GM21526 (cell line): ENCODE measurements at regions not wholly inside any gene's neighbourhood (a gene's known extent, or its start where the extent isn't known, plus 50 kb on each side); places are given as distances from the start of the nearest gene placed in this dataset.

Experiments
- ATAC-seq: cut with Tn5 transposase; IDR thresholded peaks from one replicate; pipeline ENCODE4 v1.9.1; 2021; ENCODE audit warnings: moderate library complexity; ENCODE audit not compliant: unreplicated experiment, low FRiP score

DNA sequence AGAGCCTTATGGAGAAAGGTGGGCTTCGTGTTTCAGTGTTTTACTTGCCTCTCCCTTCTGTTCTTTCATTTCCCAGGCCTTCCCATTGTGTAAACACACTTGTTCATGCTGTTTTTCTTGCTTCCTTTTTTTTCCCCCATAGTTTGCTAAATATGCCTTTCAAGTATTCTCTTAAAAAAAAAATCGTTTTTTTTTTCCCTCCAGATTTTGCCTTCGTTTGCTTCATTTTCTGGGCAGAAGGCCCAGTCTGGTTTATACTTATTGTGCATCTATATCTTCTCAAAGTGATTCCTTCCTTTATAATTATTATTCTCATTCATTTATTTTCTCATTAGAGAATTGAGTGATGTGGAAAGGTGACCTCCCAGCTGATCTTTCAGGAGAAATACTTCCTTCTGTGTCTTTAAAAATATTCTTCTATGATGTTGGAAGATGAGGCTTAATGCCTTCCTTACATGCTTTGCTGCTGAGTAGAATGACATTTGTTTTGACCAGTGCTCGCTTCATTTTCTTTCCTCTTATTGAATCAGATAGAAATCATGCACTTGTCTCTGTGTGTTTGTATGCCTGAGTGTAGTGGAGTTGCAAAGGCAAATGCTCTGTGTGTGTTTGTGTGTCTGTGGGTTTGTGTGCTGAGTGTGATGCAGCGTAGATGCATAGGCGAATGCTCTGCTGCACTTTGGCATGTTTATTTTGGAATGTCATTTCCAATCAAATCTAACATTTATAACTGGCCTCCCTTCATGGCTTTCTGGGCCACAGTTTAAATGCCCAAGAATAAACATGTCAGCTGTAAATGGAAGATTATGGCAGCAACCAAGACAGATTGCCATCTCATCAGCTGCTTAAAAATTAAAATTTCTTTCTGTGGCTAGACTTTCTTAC, 591.4 kb downstream of the FGF9 start:
- no peak for ATAC-seq

DNA sequence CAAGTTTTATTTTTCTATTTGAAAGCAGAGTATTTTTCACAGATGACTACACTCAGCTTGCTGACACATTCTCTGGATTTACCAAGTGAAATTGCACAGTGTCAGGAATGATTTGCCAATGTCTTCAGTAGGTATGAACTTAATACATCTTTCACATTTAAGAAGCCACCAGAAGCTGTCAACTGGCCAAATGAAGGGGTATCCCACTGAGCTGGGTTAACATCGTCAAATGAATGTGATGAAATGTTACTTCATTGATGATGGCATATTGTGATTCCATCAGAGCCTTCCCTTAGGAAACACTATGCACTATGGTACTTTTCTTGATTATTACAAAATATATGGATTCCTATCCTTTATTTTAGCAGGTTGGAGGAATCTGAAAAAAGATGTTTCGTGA, 592.3 kb downstream of the FGF9 start:
- no peak for ATAC-seq

DNA sequence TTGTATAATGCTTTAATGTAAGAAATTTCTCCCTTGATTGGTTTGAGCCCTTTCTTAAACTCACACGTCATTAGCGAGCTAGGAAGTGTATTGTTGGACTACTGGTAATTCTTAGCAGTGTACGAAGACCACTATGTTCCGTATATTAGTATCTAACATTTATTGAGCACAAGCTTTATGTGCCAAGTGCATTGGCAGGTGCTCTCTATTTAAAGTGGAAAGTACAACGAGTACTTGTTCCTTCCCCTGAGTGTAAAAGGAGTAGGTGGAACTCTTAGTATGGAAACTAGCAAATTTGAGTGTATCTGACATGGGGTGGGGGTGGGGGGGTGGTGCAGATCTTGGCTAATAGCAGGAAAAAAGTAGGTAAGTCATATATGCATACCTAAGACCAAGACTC, 594.7 kb downstream of the FGF9 start:
- no peak for ATAC-seq

DNA sequence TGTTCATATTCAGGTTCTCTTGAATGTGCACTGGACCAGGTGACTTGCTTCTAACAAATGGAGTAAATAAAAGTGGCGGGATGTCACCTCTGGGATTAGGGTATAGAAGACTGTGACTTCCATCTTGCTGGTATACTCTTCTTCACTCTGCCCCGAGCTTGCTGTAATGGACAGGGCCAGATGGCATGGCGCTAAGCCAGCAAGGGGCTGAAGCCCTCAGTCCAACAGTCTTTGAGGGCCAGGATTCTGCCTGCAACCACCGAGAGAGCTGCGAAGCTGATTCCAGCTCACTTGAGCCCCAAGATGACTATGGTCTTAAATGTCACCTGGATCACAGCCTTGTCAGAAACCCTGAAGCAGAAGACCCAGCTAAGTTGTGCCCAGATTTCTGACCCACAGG, 600.0 kb downstream of the FGF9 start:
- no peak for ATAC-seq

DNA sequence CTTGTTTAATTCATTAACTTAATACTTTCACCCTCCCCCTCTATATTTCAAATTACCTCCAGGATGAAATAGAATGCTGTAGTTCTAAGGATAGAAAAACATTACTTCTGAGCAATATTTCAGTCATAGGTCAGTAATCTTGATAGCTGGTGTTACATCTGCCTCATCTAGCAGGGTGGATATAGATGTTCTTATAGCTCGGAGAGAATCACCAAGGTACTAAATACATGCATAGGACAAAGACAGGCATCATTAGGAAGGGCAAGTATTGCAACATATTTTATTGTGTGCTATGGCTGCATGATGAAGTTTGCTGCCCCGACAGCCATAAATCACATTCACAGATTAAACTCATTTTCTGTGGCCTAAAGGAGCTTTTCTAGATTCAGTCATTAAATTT, 601.0 kb downstream of the FGF9 start:
- ATAC-seq: no peak

DNA sequence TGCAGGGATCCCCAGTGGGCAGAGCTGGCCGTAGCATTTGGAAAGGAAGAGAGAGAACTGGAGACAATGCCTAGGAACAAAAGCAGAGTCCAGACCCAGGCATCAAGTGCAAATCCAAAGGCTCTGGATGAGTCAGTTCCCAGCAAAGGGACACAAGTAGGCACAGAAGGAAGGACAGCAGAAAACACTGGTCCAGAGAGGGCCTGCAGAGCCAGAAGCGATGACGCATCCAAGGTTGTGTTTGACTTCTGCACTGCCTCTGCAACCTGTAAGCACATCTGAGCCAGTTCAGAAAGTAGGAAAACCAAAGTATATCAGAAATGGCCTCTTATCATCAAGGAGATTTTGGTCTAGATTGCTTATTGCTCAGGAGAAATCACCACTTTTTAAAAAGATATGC, 604.5 kb downstream of the FGF9 start:
- no peak for ATAC-seq

DNA sequence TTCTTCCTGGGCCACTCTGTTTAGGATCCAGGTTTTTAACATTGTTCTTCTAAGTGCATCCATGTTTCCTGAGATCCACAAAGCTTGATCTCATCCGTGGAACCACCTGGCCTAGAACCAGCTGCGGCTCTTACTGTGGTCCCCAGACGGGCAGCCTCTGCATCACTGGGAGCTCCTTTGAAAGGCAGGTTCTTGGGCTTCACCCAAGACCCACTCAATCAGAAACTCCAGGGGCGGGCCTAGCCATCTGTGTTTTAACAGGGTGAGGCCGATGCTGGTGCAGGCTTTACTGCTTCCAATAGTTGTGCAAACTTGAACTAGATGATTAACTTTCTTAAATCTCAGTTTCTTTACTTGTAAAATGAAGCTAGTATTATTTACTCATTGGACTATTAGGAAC, 605.7 kb downstream of the FGF9 start:
- ATAC-seq: no peak

DNA sequence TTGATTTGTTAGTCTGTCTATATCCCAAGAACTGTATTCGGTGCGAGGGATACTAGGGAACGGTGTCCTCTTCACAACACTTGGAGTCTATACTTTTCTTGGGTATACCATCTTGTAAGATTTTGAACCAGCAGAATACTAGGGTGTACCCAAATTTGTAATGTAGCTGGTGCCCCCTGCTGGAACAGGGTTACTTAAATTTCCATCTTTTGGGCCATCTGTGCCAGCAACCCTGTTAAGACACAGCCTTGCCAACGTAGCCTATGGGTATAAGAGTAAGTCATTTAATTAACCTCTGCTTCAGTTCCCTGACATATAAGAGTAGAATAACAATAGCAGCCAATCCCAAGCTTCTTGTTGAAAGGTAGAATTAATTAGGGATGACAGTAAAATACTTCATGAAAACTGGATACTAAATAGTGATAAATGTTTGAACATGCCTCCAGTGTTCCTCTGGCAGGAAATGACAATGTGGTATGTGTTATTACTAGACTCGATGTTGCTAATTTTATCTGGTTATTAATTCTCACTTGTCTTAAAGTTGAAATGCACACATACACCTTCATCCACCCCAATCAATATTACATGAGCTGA, 607.6 kb downstream of the FGF9 start:
- peak; percentile 59 for ATAC-seq

DNA sequence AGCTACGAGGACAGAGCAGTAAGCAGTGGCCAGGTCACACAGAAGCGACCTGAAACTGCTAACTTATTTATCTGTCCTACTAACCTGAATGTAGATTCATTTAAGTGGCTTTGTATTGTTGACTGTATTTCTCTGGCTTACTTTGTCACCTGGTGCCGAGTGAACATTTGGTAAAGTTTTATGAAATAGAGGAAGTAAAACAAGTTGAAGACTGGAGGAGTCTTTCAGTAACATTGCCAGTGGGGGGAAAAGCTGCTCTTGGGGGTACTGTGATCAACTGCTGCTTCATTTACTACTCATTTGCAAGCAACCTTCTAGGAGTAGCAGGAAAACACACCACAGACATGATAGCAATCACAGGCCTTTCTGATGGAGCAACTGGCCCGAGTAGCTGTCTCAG, 615.0 kb downstream of the FGF9 start:
- peak; percentile 50 for ATAC-seq

DNA sequence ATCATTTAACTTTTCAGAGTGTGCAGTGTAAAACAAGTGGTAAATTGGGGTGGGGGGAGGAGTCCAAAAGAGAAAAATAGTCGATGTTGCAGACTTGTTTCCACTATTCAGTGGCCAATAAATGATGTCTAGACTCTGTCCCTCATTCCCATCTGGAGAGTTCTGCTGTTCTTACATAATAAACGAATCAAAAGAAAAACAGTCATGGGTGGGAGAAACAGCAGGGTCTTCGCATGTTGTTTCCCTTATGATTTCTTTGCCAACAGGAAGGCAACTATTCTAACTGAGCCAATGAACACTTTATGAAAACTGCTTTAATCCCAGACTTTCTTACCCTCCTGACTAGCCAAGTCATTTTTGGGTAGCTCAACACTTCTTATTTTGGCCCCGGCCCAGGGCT, 615.5 kb downstream of the FGF9 start:
- ATAC-seq: no peak

DNA sequence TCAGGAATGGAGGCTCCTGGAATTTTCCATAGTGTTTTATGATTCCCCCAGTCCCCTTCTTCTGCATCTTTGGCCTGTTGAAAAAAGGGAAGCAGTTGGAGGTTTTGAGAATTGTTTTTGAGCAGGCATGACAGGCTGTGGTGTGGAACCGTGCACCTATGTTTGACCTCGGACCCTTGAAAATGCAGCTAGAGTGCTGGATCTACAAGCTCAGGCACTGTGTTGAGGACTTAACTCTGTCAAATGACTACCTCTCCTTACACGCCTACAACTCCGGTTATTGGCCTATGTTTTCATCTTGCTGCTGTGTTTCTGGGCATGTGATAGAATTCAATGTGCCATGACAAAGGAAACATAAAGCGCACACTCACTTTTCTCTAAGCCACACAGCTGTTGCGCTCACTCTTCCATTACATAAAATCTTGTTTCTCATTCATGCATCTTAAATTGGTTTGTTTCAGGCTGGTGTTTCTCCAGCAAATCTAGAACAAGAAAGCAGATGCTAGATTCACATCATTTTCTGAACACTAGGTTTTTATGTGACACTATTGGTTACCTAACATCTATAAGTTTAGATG, 616.6 kb downstream of the FGF9 start:
- no peak for ATAC-seq

DNA sequence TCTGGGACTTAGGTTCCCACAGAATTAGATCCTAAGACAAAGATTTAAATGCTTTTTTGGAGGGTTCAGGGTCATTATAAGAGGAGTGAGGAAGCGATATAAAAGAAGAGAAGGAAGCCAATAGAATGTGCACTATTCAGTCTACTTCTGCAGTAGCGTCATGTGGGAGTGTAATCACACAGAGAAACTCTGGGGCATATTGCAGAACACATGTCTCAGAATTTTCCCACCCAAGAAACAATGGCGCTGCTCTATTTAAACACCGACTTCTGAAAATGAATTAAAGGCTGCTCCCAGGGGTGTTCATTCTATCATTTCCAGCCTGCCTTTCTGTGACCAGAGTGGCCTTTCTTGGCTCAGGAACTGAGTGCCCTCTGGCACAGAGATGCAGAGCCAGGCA, 617.6 kb downstream of the FGF9 start:
- no peak for ATAC-seq

DNA sequence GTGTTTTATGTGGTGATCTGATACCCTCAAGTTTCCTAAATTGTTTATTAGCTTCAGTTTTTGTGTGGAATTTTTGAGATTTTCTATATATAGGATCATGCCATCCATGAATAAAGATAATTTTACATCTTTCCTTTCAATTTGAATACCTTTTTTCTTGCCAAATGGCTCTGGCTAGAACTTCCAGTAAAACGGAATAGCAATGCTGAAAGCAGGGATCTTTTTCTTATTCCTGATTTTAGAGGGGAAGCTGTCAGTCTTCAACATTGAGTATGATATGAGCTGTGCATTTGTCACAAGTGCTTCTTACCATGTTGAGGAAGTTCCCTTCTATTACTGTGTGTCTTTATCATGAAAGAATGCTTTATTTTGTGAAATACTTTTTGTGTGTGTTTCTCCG, 618.8 kb downstream of the FGF9 start:
- no peak for ATAC-seq

DNA sequence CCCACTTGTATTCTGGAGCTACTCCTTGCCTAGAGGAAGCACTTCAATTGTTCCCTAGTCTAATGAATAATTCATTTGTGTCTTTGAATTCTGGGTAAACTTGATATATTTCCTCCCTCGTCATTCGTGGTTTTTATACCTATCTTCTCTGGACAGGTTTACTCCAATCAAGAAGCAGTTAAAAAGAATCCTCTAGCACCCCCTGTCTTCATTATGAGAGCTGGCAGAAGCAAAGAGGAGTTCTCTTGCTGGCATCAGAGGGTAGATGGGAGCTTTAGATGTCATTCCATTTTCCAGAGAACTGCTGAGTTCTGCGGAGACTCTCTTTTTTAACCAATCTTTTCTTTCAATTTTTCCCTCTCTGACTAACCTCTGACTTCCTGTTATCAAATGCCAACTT, 627.7 kb downstream of the FGF9 start:
- no peak for ATAC-seq

DNA sequence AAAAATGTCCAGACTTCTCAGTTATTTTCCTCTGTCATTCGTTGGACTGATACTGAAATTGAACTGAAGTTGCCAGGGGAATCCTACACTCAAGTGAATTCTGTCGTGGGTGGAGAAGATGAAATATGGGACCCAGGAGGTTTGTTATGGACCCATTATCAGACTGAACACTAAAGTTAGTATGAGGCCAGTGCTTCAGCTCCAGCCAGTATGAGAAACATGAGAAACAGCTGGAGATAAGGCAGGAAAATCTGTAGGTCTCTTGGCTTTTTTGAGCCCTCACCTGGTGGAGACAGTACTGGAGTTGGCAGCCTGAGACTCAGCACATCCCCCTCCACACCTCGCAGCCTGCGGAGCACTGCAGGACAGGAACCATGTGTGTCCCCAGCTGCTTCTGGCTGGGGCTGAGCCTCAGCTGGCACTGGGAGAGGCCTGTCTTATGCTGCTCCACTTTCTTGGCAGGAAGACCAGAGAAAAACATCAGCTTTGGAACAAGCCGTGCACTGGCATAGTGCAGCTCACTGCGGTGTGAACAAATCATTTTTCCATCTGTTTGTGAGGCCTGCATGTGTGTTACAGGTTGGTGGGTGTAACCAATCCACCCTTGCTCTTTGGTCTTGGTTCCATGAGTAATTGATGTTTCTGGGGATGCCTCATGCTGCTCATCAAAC, 641.0 kb downstream of the FGF9 start:
- no peak for ATAC-seq

DNA sequence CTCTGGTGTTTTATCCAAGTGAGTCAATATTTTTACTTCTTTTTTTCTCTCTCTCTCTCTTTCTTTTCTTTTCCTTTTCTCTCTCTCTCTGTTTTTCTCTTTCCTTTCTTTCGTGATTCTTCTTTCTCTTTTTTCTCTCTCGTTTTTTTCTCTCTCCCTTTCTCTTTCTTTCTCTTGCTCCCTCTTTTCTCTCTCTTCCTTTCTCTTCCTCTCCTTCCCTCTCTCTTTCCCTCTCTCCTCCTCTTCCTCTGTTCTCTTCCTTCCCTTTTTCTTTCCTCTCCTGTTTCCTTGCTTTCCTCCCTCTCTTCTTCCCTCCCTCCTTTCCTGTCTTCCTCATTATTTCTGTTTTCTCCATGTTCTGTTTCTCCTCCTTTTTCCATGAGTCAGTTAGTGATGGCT, 641.5 kb downstream of the FGF9 start:
- ATAC-seq: no peak

DNA sequence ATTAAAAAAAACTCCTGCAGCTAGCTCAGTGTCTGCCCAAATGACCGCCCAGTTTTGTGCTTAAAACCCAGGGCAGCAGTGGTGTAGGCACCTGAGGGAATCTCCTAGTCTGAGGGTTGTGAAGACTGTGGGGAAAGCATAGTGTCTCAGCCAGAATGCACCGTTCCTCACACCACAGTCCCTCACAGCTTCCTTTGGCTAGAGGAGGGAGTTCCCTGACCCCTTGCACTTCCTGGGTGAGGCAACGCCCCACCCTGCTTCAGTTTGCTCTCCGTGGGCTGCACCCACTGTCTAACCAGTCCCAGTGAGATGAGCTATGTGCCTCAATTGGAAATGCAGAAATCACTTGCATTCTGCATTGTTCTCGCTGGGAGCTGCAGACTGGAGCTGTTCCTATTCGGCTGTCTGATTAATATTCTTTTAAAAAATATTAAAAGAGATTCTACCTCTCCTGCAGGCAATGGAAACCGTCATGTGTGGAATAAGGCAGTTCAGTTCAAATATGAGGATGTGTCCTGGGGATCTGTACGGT, 645.7 kb downstream of the FGF9 start:
- no peak for ATAC-seq

DNA sequence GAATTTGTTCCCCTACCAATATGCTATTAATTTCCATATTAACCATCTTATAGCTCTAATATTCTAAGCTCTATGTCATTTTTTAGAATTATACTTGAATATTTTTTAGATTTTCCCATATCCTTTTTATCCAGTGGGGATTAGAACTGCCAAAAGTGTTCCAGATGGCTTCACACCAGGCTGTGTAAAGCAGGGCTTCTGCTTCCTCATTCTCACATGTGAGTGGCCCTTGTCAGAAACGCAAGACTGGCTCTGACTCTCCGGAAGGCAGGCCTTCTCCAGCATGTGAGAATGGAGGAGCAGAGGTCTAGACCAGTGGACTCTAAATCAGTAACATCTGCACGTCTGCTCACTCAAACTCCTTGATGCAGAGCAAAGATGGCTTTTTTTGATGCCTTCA, 650.1 kb downstream of the FGF9 start:
- ATAC-seq: no peak

DNA sequence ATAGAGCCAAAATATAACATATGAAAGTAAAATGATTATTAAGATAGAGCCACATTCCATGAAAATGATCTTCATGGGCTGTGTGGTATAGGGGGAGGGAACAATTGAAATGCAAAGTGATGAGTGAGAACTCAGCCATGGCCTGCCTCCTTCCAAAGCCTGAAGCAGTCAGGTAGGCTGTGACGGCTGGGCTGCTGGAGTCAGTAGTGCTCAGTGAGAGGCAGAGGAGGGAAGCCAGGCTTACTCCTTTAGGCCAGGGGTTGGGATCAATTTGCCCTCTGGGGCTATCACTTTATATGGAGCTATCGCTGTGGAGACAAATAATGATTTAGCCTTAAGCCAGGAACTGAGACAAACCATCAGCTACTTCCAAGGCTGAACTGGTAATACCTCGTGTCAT, 654.9 kb downstream of the FGF9 start:
- no peak for ATAC-seq

DNA sequence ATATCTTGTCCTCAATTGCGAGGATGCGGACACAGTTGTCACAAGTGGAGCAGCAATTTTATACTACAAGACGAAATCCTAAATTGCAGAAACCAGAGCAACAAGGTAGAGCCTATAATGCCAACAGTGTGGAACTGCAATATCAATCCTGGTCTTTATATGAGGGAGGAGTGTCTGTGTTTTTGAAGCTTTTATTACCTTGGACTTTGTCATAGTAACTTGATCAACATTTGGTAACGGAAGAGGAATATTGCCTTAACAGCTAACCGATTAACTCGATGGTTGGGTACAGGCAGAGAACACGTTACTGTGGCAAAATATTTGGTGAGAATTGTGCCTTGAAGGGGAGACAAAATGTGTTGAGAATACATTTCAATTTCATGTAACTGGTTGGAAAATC, 661.5 kb downstream of the FGF9 start:
- ATAC-seq: no peak

DNA sequence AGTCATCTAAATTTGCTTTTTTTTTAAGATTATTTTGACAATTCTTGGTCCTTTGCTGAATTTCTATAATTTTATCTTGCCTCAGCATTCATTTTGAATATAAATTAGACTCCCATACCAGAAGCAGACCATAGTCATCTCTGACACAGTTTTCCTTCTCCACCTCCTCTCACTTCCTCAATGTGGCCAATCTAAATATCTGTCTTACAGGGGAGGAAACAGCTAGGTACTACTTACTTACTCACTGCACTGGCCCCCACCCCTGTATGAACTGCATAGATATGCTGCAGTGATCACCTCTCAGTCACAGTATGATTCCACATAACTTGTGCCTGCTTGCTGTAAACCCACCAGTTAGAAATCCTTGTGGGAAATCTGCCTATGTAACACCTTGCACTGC, 665.6 kb downstream of the FGF9 start:
- ATAC-seq: no peak
